ENCODE measurements at regions not wholly inside any gene's neighbourhood (a gene's known extent, or its start where the extent isn't known, plus 50 kb on each side); places are given as distances from the start of the nearest gene placed in this dataset.

GRCh38 chr9:134236001-134236421 lies 71.6 kb upstream of the RNU6ATAC start:
- no peak for ATAC-seq
- H3K27me3 ChIP-seq (ENCODE audit: low read depth) = peaks cover 25% of the 10 kb centered on the region
- no peaks in the 10 kb centered on the region for H3K9me3 ChIP-seq
- TF ChIP-seq CTCF (IDR thresholded peaks at IDR 0.05) = no peak
- H3K4me3 ChIP-seq = no peak overlapping the region
- H3K36me3 ChIP-seq = no peaks in the 10 kb centered on the region
- intact Hi-C loops (cut with DNase I) = no loop called here
- no peak for DNase-seq
- H3K27ac ChIP-seq = no peak overlapping the region
- H3K4me1 ChIP-seq = peaks cover 26% of the 10 kb centered on the region

- TF ChIP-seq CTCF (IDR thresholded peaks at IDR 0.05) = no peak
- no peak for DNase-seq
- Histone ChIP-seq H3K9me3 (no peaks in the 10 kb centered on the region), H3K36me3 (no peaks in the 10 kb centered on the region), H3K4me3 (no peak overlapping the region), H3K27ac (no peak overlapping the region), H3K27me3 (ENCODE audit: low read depth) (peaks cover 25% of the 10 kb centered on the region), H3K4me1 (peaks cover 16% of the 10 kb centered on the region)
- no peak for ATAC-seq
- intact Hi-C loops (cut with DNase I) = no loop called here
Observed at GRCh38 chr9:134236935-134237629, 72.7 kb upstream of the RNU6ATAC start.

GRCh38 chr9:134237630-134238265 lies 73.4 kb upstream of the RNU6ATAC start:
- Histone ChIP-seq H3K4me3 (no peak overlapping the region), H3K36me3 (no peaks in the 10 kb centered on the region), H3K27me3 (ENCODE audit: low read depth) (peaks cover 25% of the 10 kb centered on the region), H3K9me3 (no peaks in the 10 kb centered on the region), H3K4me1 (peaks cover 16% of the 10 kb centered on the region), H3K27ac (no peak overlapping the region)
- ATAC-seq (no peak), DNase-seq (no peak)
- TF ChIP-seq CTCF (IDR thresholded peaks at IDR 0.05) = no peak
- intact Hi-C loops (cut with DNase I) = no loop called here

GRCh38 chr9:134239130-134239903 lies 75.0 kb upstream of the RNU6ATAC start:
- peaks cover 25% of the 10 kb centered on the region for H3K27me3 ChIP-seq (ENCODE audit: low read depth)
- H3K4me1 ChIP-seq = peaks cover 21% of the 10 kb centered on the region
- no peak overlapping the region for H3K27ac ChIP-seq
- intact Hi-C loops (cut with DNase I) = no loop called here
- no peaks in the 10 kb centered on the region for H3K36me3 ChIP-seq
- DNase-seq (no peak), ATAC-seq (no peak)
- H3K4me3 ChIP-seq = no peak overlapping the region
- no peak for TF ChIP-seq CTCF (IDR thresholded peaks at IDR 0.05)
- H3K9me3 ChIP-seq = no peaks in the 10 kb centered on the region

- Histone ChIP-seq H3K4me1 (peaks cover 22% of the 10 kb centered on the region), H3K36me3 (no peaks in the 10 kb centered on the region), H3K27ac (no peak overlapping the region), H3K9me3 (no peaks in the 10 kb centered on the region), H3K4me3 (no peak overlapping the region), H3K27me3 (ENCODE audit: low read depth) (peaks cover 26% of the 10 kb centered on the region)
- no peak for TF ChIP-seq CTCF (IDR thresholded peaks at IDR 0.05)
- DNase-seq (no peak), ATAC-seq (no peak)
- intact Hi-C loops (cut with DNase I) = no loop called here
Observed at GRCh38 chr9:134239939-134240338, 75.6 kb upstream of the RNU6ATAC start.

Measured in lower lobe of right lung (tissue), 2 donors.